H9 (cell line): ENCODE measurements at regions not wholly inside any gene's neighbourhood (a gene's known extent, or its start where the extent isn't known, plus 50 kb on each side); places are given as distances from the start of the nearest gene placed in this dataset.

ENCODE experiments used
- DNase-seq: peaks from one replicate; pipeline ENCODE4 v3.0.0-alpha.2; 2017
- H2AFZ ChIP-seq: one replicate; pipeline ENCODE4 v1.6.1; 2013; ENCODE audit warnings: mild to moderate bottlenecking, low read length, control low read depth, moderate library complexity
- H2AK5ac ChIP-seq: 2 replicates; pipeline ENCODE4 v1.6.1; 2013; ENCODE audit warnings: low read length, control low read depth, mixed read lengths; ENCODE audit not compliant: insufficient read length
- H2BK120ac ChIP-seq: one replicate; pipeline ENCODE4 v1.6.1; 2013; ENCODE audit warnings: low read depth, mild to moderate bottlenecking, low read length, control low read depth, inconsistent platforms; ENCODE audit not compliant: poor library complexity, severe bottlenecking
- H2BK12ac ChIP-seq: 2 replicates; pipeline ENCODE4 v1.6.1; 2013; ENCODE audit warnings: low read length, control low read depth, mixed read lengths, low read depth; ENCODE audit not compliant: insufficient read length
- H2BK15ac ChIP-seq: 2 replicates; pipeline ENCODE4 v1.6.1; 2013; ENCODE audit warnings: low read depth, low read length, control low read depth
- H2BK20ac ChIP-seq: one replicate; pipeline ENCODE4 v1.6.1; 2013; ENCODE audit warnings: low read depth, mild to moderate bottlenecking, low read length, control low read depth, inconsistent platforms; ENCODE audit not compliant: poor library complexity, severe bottlenecking
- H2BK5ac ChIP-seq: 2 replicates; pipeline ENCODE4 v1.6.1; 2013; ENCODE audit warnings: low read length, control low read depth, mixed read lengths; ENCODE audit not compliant: insufficient read length
- H3K14ac ChIP-seq: 2 replicates; pipeline ENCODE4 v1.6.1; 2013; ENCODE audit warnings: low read length, control low read depth; ENCODE audit not compliant: insufficient read depth
- H3K18ac ChIP-seq: 2 replicates; pipeline ENCODE4 v1.6.1; 2013; ENCODE audit warnings: low read depth, mild to moderate bottlenecking, mixed read lengths, low read length, control low read depth; ENCODE audit not compliant: insufficient read length
- H3K23ac ChIP-seq: 2 replicates; pipeline ENCODE4 v1.6.1; 2013; ENCODE audit warnings: low read length, control low read depth, mixed read lengths, low read depth; ENCODE audit not compliant: insufficient read length
- H3K23me2 ChIP-seq: 2 replicates; pipeline ENCODE4 v1.6.1; 2013; ENCODE audit warnings: low read depth, mild to moderate bottlenecking, mixed read lengths, low read length, control low read depth; ENCODE audit not compliant: insufficient read length, poor library complexity, severe bottlenecking
- H3K27ac ChIP-seq: 2 replicates; pipeline ENCODE4 v1.5.1; 2013; ENCODE audit warnings: low read length, control low read depth, mixed read lengths, low read depth; ENCODE audit not compliant: insufficient read length
- H3K27me3 ChIP-seq: 2 replicates; pipeline ENCODE4 v1.6.1; 2013; ENCODE audit warnings: low read length, control low read depth, inconsistent platforms; ENCODE audit not compliant: insufficient read depth
- H3K4ac ChIP-seq: 2 replicates; pipeline ENCODE4 v1.6.1; 2013; ENCODE audit warnings: low read depth, mild to moderate bottlenecking, control low read depth, inconsistent platforms, low read length, moderate library complexity
- H3K4me1 ChIP-seq: 2 replicates; pipeline ENCODE4 v1.6.1; 2013; ENCODE audit warnings: low read length, control low read depth, inconsistent platforms; ENCODE audit not compliant: insufficient read depth
- H3K4me2 ChIP-seq: 2 replicates; pipeline ENCODE4 v1.6.1; 2013; ENCODE audit warnings: low read length, control low read depth, mixed read lengths; ENCODE audit not compliant: insufficient read length, insufficient read depth
- H3K56ac ChIP-seq: 2 replicates; pipeline ENCODE4 v1.6.1; 2013; ENCODE audit warnings: low read depth, mild to moderate bottlenecking, mixed read lengths, low read length, control low read depth; ENCODE audit not compliant: insufficient read length
- H3K79me1 ChIP-seq: 2 replicates; pipeline ENCODE4 v1.6.1; 2013; ENCODE audit warnings: low read depth, mild to moderate bottlenecking, moderate library complexity, low read length, control low read depth, inconsistent platforms; ENCODE audit not compliant: insufficient read depth, poor library complexity, severe bottlenecking
- H3K79me2 ChIP-seq: 2 replicates; pipeline ENCODE4 v1.6.1; 2013; ENCODE audit warnings: low read length, control low read depth, inconsistent platforms; ENCODE audit not compliant: insufficient read depth
- H3K9ac ChIP-seq: 2 replicates; pipeline ENCODE4 v1.6.1; 2013; ENCODE audit warnings: low read length, control low read depth, mixed read lengths; ENCODE audit not compliant: insufficient read length; ENCODE audit errors: extremely low read depth
- H3K9me3 ChIP-seq: one replicate; pipeline ENCODE4 v1.6.1; 2013; ENCODE audit warnings: low read depth, low read length, inconsistent platforms; ENCODE audit not compliant: control insufficient read depth
- H3T11ph ChIP-seq: one replicate; pipeline ENCODE4 v1.6.1; 2013; ENCODE audit warnings: mild to moderate bottlenecking, low read length, control low read depth, inconsistent platforms
- H4K20me1 ChIP-seq: one replicate; pipeline ENCODE4 v1.6.1; 2013; ENCODE audit not compliant: control insufficient read depth, insufficient read length, insufficient read depth
- H4K5ac ChIP-seq: 2 replicates; pipeline ENCODE4 v1.6.1; 2013; ENCODE audit warnings: low read depth, mild to moderate bottlenecking, mixed read lengths, low read length, control low read depth; ENCODE audit not compliant: insufficient read length
- H4K8ac ChIP-seq: replicated peaks from 2 replicates; pipeline ENCODE4 v1.6.1; 2013; ENCODE audit warnings: low read length, control low read depth, mixed read lengths, low read depth; ENCODE audit not compliant: insufficient read length
- H4K91ac ChIP-seq: 2 replicates; pipeline ENCODE4 v1.6.1; 2013; ENCODE audit warnings: low read depth, mild to moderate bottlenecking, moderate library complexity, mixed read lengths, low read length, control low read depth; ENCODE audit not compliant: insufficient read length
- H3K27ac Mint-ChIP-seq, 3 experiments: 2 replicates in 2 of 3; 3 replicates in 1 of 3; pipeline ENCODE4 v1.8.0; 2020 to 2021; ENCODE audit warnings: mixed read lengths in 3 of 3, mild to moderate bottlenecking in 1 of 3, moderate library complexity in 1 of 3
- H3K27me3 Mint-ChIP-seq: 2 replicates; pipeline ENCODE4 v1.8.0; 2021; ENCODE audit warnings: low read depth, mild to moderate bottlenecking, moderate library complexity, mixed read lengths
- H3K36me3 Mint-ChIP-seq, 3 experiments: 2 replicates in 2 of 3; 3 replicates in 1 of 3; pipeline ENCODE4 v1.8.0; 2020 to 2021; ENCODE audit warnings: low read depth in 3 of 3, mixed read lengths in 3 of 3; ENCODE audit not compliant: insufficient read depth in 1 of 3
- H3K4me1 Mint-ChIP-seq, 2 experiments: 2 replicates each; pipeline ENCODE4 v1.8.0; 2020; ENCODE audit warnings: mixed read lengths in 2 of 2
- H3K4me3 Mint-ChIP-seq, 2 experiments: 2 replicates in 1 of 2; 3 replicates in 1 of 2; pipeline ENCODE4 v1.8.0; 2020 to 2021; ENCODE audit warnings: mild to moderate bottlenecking in 2 of 2, mixed read lengths in 2 of 2, moderate library complexity in 1 of 2
- H3K9me3 Mint-ChIP-seq, 2 experiments: 2 replicates in 1 of 2; 3 replicates in 1 of 2; pipeline ENCODE4 v1.8.0; 2020; ENCODE audit warnings: mild to moderate bottlenecking in 2 of 2, mixed read lengths in 2 of 2, moderate library complexity in 1 of 2
- WGBS: extraction: QIAGEN DNeasy Blood & Tissue Kit; methylation state at CpG from one replicate; pipeline ENCODE4 v1.1.7; 2013; ENCODE audit warnings: missing lambda C conversion rate, low lambda C conversion rate, mixed read lengths; ENCODE audit not compliant: insufficient read length; ENCODE audit errors: extremely low coverage; 5-methylcytosine and 5-hydroxymethylcytosine counted together
- TF ChIP-seq, protein P1 (sequence below): fragments of 200-600 bp; sonication (generic); conservative IDR thresholded peaks from 3 replicates; pipeline ENCODE4 v1.8.0; 2021; ENCODE audit warnings: antibody characterized with exemption, mild to moderate bottlenecking

DNA sequence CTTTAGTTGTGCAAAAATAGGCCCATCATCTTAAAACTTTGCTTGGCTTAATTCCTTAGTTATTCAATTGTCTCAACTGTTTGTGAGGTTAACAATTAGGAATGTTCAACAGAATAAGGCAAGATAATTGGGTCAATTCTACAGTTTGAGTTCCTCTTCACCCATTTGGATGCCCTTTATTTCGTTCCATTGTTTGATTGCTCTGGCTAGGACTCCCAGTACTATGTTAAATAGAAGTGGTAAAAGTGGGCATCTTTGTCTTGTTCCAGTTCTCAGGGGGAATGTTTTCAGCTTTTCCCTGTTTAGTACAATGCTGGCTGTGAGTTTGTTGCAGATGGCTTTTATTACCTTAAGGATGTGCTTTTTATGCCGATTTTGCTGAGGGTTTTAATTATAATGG lies 761.5 kb upstream of the GRIA3 start:
- H3K27me3 Mint-ChIP-seq: no peaks in the 10 kb centered on the region
- Histone ChIP-seq H3T11ph (no peak overlapping the region), H4K8ac (no peak overlapping the region), H3K27ac (no peak overlapping the region), H4K91ac (no peak overlapping the region), H4K5ac (no peak overlapping the region), H3K14ac (no peak overlapping the region), H2BK15ac (no peak overlapping the region), H2BK12ac (no peak overlapping the region), H3K9me3 (peaks cover 4% of the 10 kb centered on the region), H2BK5ac (no peak overlapping the region), H3K4me2 (no peak overlapping the region), H2BK20ac (no peak overlapping the region), H3K79me1 (no peaks in the 10 kb centered on the region), H3K23me2 (no peaks in the 10 kb centered on the region), H2BK120ac (no peak overlapping the region), H3K27me3 (no peaks in the 10 kb centered on the region), H2AK5ac (no peak overlapping the region), H3K4ac (no peak overlapping the region), H3K9ac (no peak overlapping the region), H3K23ac (no peak overlapping the region), H3K56ac (no peak overlapping the region), H2AFZ (no peak overlapping the region), H3K18ac (no peak overlapping the region), H4K20me1 (no peaks in the 10 kb centered on the region), H3K79me2 (no peaks in the 10 kb centered on the region), H3K4me1 (no peaks in the 10 kb centered on the region)
- DNase-seq: no peak
- TF ChIP-seq, protein P1, sequence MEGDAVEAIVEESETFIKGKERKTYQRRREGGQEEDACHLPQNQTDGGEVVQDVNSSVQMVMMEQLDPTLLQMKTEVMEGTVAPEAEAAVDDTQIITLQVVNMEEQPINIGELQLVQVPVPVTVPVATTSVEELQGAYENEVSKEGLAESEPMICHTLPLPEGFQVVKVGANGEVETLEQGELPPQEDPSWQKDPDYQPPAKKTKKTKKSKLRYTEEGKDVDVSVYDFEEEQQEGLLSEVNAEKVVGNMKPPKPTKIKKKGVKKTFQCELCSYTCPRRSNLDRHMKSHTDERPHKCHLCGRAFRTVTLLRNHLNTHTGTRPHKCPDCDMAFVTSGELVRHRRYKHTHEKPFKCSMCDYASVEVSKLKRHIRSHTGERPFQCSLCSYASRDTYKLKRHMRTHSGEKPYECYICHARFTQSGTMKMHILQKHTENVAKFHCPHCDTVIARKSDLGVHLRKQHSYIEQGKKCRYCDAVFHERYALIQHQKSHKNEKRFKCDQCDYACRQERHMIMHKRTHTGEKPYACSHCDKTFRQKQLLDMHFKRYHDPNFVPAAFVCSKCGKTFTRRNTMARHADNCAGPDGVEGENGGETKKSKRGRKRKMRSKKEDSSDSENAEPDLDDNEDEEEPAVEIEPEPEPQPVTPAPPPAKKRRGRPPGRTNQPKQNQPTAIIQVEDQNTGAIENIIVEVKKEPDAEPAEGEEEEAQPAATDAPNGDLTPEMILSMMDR: no peak
- H3K4me3 Mint-ChIP-seq: no peak overlapping the region
- WGBS: no CpG with 5 or more reads among the region's 2 CpGs
- H3K9me3 Mint-ChIP-seq: peaks cover 3 to 52% of the 10 kb centered on the region in 2 experiments; a peak in 3 of 5 replicates
- H3K27ac Mint-ChIP-seq: no peak overlapping the region
- no peaks in the 10 kb centered on the region; a peak in 1 of 7 replicates for H3K36me3 Mint-ChIP-seq
- H3K4me1 Mint-ChIP-seq: peaks cover 4% of the 10 kb centered on the region in 2 experiments; a peak in 2 of 4 replicates
